GM12872 (cell line): ENCODE measurements at regions not wholly inside any gene's neighbourhood (a gene's known extent, or its start where the extent isn't known, plus 50 kb on each side); places are given as distances from the start of the nearest gene placed in this dataset.

Experiments used
- CTCF ChIP-seq: IDR thresholded peaks from 3 replicates; pipeline ENCODE4 v1.5.1; 2011; ENCODE audit warnings: low read depth, mild to moderate bottlenecking, low read length, moderate library complexity; ENCODE audit not compliant: insufficient read depth

GRCh38 chr7:125130173-125130572 lies 200.5 kb upstream of the POT1 start:
- TF ChIP-seq CTCF, result no peak

- no peak for TF ChIP-seq CTCF
Observed at GRCh38 chr7:125127304-125127703, 197.7 kb upstream of the POT1 start.

- TF ChIP-seq CTCF, result no peak
Observed at GRCh38 chr7:125126376-125126775, 196.8 kb upstream of the POT1 start.

- TF ChIP-seq CTCF, result no peak
Observed at GRCh38 chr7:125125315-125125714, 195.7 kb upstream of the POT1 start.

GRCh38 chr7:125122173-125122572 lies 192.5 kb upstream of the POT1 start:
- no peak for TF ChIP-seq CTCF

GRCh38 chr7:125119559-125120115 lies 190.0 kb upstream of the POT1 start:
- TF ChIP-seq CTCF, result no peak

GRCh38 chr7:125118444-125118843 lies 188.8 kb upstream of the POT1 start:
- TF ChIP-seq CTCF, result no peak
